ENCODE measurements at regions not wholly inside any gene's neighbourhood (a gene's known extent, or its start where the extent isn't known, plus 50 kb on each side); places are given as distances from the start of the nearest gene placed in this dataset.

DNA sequence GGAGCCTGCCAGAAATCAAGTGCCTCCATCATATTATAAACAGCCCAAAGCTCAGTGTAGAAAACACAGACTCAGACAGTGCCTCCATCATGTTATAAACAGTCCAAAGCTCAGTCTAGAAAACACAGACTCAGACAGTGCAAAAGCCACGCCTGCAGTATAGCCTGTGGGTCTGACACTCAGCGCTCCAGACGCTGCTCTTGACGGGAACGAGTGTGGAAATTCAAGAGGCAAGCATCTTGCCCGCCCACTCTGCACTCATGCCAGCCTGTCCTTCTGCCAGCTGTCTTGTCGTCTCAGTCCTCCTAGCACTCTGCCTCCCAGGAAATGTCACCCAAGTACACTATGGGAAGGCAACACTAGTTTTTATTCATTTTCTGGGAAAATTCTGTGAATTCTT, 274.2 kb upstream of the CDH4 start:
- ChIA-PET POLR2A (ENCODE audit: partially characterized antibody) (no interaction called here), CTCF (ENCODE audit: partially characterized antibody) (interaction anchor here (0.7 to 1.6 kb wide), 3 partner anchors 14 to 168 kb away, joined by 3 to 4 read pairs (median 4); no protein-coding TSS in a partner anchor)
- Histone ChIP-seq H3K23ac (ENCODE audit: insufficient read length) (no peak overlapping the region), H2BK15ac (ENCODE audit: low read length) (no peak overlapping the region), H3K79me2 (ENCODE audit: control insufficient read depth in 1 of 2, insufficient read depth in 2 of 2, low read length in 2 of 2) (no peaks in the 10 kb centered on the region), H3K14ac (ENCODE audit: insufficient read length) (no peak overlapping the region), H2BK120ac (replicated peaks; ENCODE audit: low read depth, low read length) (no peak overlapping the region), H3K56ac (replicated peaks; ENCODE audit: insufficient read length, low read depth, low read length) (no peak overlapping the region), H3K4me3 (ENCODE audit: extremely low read depth in 1 of 4, insufficient read depth in 2 of 4, low read depth in 3 of 4, low read length in 4 of 4) (no peak overlapping the region), H3K27me3 (replicated peaks in 1 of 4; ENCODE audit: control insufficient read depth in 3 of 4, extremely low read depth in 1 of 4, insufficient read depth in 3 of 4, low read length in 3 of 4) (peaks cover 0 to 7% (median 2%) of the 10 kb centered on the region in 4 experiments; a peak in 4 of 7 replicates), H3K79me1 (ENCODE audit: low read depth, low read length) (no peaks in the 10 kb centered on the region), H3K9me3 (ENCODE audit: insufficient read depth in 2 of 2, low read depth in 1 of 2, low read length in 1 of 2) (peaks cover 0 to 2% of the 10 kb centered on the region in 2 experiments; a peak in 2 of 4 replicates), H2BK5ac (ENCODE audit: low read depth, low read length) (no peak overlapping the region), H4K5ac (ENCODE audit: insufficient read length, low read depth, low read length) (no peak overlapping the region), H2BK20ac (ENCODE audit: low read length) (no peak overlapping the region), H3K18ac (ENCODE audit: extremely low read depth, low read length) (no peak overlapping the region), H4K91ac (replicated peaks; ENCODE audit: insufficient read length, low read length) (no peak overlapping the region), H3K4ac (replicated peaks; ENCODE audit: insufficient read length, low read depth, low read length) (no peak overlapping the region), H2AFZ (ENCODE audit: low read length) (no peak overlapping the region), H4K8ac (ENCODE audit: extremely low read depth, insufficient read depth, low read length) (no peak overlapping the region), H4K20me1 (replicated peaks in 1 of 2; ENCODE audit: control insufficient read depth in 1 of 2, insufficient read depth in 2 of 2, low read length in 2 of 2) (no peaks in the 10 kb centered on the region), H2BK12ac (ENCODE audit: low read depth, low read length) (no peak overlapping the region), H3K4me2 (ENCODE audit: insufficient read depth in 1 of 2, low read depth in 2 of 2, low read length in 2 of 2) (no peak overlapping the region), H3K23me2 (ENCODE audit: low read depth, low read length) (no peaks in the 10 kb centered on the region), H2AK5ac (ENCODE audit: low read depth, low read length) (0 out of 2 replicates have a peak overlapping the region, but pooled peaks have one; percentile 39), H3K27ac (ENCODE audit: low read depth, low read length) (no peak overlapping the region), H3K36me3 (ENCODE audit: control insufficient read depth in 2 of 4, insufficient read depth in 4 of 4, low read length in 3 of 4) (no peaks in the 10 kb centered on the region), H3K9ac (replicated peaks in 1 of 4; ENCODE audit: extremely low read depth in 1 of 4, low read depth in 3 of 4, low read length in 3 of 4) (no peak overlapping the region), H3K4me1 (replicated peaks in 1 of 4; ENCODE audit: control insufficient read depth in 3 of 4, insufficient read depth in 4 of 4, low read length in 3 of 4) (no peaks in the 10 kb centered on the region)
- TF ChIP-seq CREB1 (IDR thresholded peaks at IDR 0.05) (no peak), CEBPB (IDR thresholded peaks at IDR 0.05; ENCODE audit: low read depth, low read length) (no peak), SAP30 (IDR thresholded peaks at IDR 0.05; ENCODE audit: insufficient read depth, insufficient replicate concordance, low read length) (no peak), SP2 (IDR thresholded peaks at IDR 0.05; ENCODE audit: low read length) (no peak), PHF8 (conservative IDR thresholded peaks at IDR 0.05; ENCODE audit: low read depth, low read length) (no peak), TBP (IDR thresholded peaks at IDR 0.05; ENCODE audit: low read depth, low read length) (no peak), EZH2 (IDR thresholded peaks at IDR 0.05; ENCODE audit: low read depth, low read length, severe bottlenecking) (no peak), ASH2L (IDR thresholded peaks at IDR 0.05; ENCODE audit: low read length) (no peak)
- TF ChIP-seq, protein P1, sequence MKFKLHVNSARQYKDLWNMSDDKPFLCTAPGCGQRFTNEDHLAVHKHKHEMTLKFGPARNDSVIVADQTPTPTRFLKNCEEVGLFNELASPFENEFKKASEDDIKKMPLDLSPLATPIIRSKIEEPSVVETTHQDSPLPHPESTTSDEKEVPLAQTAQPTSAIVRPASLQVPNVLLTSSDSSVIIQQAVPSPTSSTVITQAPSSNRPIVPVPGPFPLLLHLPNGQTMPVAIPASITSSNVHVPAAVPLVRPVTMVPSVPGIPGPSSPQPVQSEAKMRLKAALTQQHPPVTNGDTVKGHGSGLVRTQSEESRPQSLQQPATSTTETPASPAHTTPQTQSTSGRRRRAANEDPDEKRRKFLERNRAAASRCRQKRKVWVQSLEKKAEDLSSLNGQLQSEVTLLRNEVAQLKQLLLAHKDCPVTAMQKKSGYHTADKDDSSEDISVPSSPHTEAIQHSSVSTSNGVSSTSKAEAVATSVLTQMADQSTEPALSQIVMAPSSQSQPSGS (IDR thresholded peaks at IDR 0.05; ENCODE audit: low read length) = no peak
- TF ChIP-seq, protein P2, sequence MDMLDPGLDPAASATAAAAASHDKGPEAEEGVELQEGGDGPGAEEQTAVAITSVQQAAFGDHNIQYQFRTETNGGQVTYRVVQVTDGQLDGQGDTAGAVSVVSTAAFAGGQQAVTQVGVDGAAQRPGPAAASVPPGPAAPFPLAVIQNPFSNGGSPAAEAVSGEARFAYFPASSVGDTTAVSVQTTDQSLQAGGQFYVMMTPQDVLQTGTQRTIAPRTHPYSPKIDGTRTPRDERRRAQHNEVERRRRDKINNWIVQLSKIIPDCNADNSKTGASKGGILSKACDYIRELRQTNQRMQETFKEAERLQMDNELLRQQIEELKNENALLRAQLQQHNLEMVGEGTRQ (IDR thresholded peaks at IDR 0.05; ENCODE audit: low read length) = no peak
- TF ChIP-seq, protein P3, sequence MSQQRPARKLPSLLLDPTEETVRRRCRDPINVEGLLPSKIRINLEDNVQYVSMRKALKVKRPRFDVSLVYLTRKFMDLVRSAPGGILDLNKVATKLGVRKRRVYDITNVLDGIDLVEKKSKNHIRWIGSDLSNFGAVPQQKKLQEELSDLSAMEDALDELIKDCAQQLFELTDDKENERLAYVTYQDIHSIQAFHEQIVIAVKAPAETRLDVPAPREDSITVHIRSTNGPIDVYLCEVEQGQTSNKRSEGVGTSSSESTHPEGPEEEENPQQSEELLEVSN (IDR thresholded peaks at IDR 0.05) = no peak
- 95% methylated on average over 7 of the region's 7 CpGs; no CpG with 5 or more reads in 1 of the 2 experiments for WGBS, 2 experiments (ENCODE audit: extremely low coverage in 1 of 2, insufficient coverage in 1 of 2, insufficient read length in 1 of 2, insufficient replicate concordance in 2 of 2, low coverage in 1 of 2, low lambda C conversion rate in 2 of 2, missing lambda C conversion rate in 1 of 2)
- DNase-seq (ENCODE audit: low read depth in 1 of 2, low spot score in 2 of 2) = no peak
- no peak for FAIRE-seq

All from H1 (cell line).